Karpas-422 (cell line): ENCODE measurements at regions not wholly inside any gene's neighbourhood (a gene's known extent, or its start where the extent isn't known, plus 50 kb on each side); places are given as distances from the start of the nearest gene placed in this dataset.

Experiments used
- DNase-seq: peaks from one replicate; pipeline ENCODE4 v3.0.0-alpha.2; 2015
- H2AFZ ChIP-seq: fragments of 200-600 bp; sonication (generic); 2 replicates; pipeline ENCODE4 v1.6.1; 2014; ENCODE audit warnings: antibody characterized with exemption, low read length, mixed read lengths
- H3K27ac ChIP-seq: fragments of 200-600 bp; sonication (generic); 2 replicates; pipeline ENCODE4 v1.5.1; 2014; ENCODE audit warnings: mild to moderate bottlenecking, low read length, moderate library complexity
- H3K27me3 ChIP-seq: fragments of 200-600 bp; sonication (generic); 2 replicates; pipeline ENCODE4 v1.6.1; 2014; ENCODE audit warnings: low read length, mixed read lengths
- H3K36me3 ChIP-seq: fragments of 200-600 bp; sonication (generic); 2 replicates; pipeline ENCODE4 v1.6.1; 2014; ENCODE audit warnings: low read length, mixed read lengths; ENCODE audit not compliant: insufficient read depth
- H3K4me1 ChIP-seq: fragments of 200-600 bp; sonication (generic); 2 replicates; pipeline ENCODE4 v1.6.1; 2014; ENCODE audit warnings: mild to moderate bottlenecking, low read length, mixed read lengths
- H3K4me2 ChIP-seq: fragments of 200-600 bp; sonication (generic); 2 replicates; pipeline ENCODE4 v1.6.1; 2014; ENCODE audit warnings: low read length, low read depth, mild to moderate bottlenecking; ENCODE audit not compliant: poor library complexity, severe bottlenecking
- H3K4me3 ChIP-seq: fragments of 200-600 bp; sonication (generic); 2 replicates; pipeline ENCODE4 v1.5.1; 2014; ENCODE audit warnings: mild to moderate bottlenecking, antibody characterized with exemption, low read length, mixed read lengths
- H3K79me2 ChIP-seq: fragments of 200-600 bp; sonication (generic); 2 replicates; pipeline ENCODE4 v1.6.1; 2014; ENCODE audit warnings: mild to moderate bottlenecking, low read length, mixed read lengths
- H3K9ac ChIP-seq: fragments of 200-600 bp; sonication (generic); 2 replicates; pipeline ENCODE4 v1.6.0; 2014; ENCODE audit warnings: low read length
- H3K9me2 ChIP-seq: fragments of 200-600 bp; sonication (generic), shearing (Covaris generic); replicated peaks from 2 replicates; pipeline ENCODE4 v1.6.0; 2014; ENCODE audit warnings: mild to moderate bottlenecking, low read length, moderate library complexity; ENCODE audit not compliant: insufficient read depth
- H3K9me3 ChIP-seq: fragments of 300-700, 200-600 bp; sonication (generic); 2 replicates; pipeline ENCODE4 v1.6.1; 2014; ENCODE audit warnings: low read length, mixed read lengths
- H4K20me1 ChIP-seq: fragments of 200-600 bp; sonication (generic); 2 replicates; pipeline ENCODE4 v1.6.1; 2014; ENCODE audit warnings: mild to moderate bottlenecking, antibody characterized with exemption, low read length, low read depth; ENCODE audit not compliant: insufficient read depth

DNA sequence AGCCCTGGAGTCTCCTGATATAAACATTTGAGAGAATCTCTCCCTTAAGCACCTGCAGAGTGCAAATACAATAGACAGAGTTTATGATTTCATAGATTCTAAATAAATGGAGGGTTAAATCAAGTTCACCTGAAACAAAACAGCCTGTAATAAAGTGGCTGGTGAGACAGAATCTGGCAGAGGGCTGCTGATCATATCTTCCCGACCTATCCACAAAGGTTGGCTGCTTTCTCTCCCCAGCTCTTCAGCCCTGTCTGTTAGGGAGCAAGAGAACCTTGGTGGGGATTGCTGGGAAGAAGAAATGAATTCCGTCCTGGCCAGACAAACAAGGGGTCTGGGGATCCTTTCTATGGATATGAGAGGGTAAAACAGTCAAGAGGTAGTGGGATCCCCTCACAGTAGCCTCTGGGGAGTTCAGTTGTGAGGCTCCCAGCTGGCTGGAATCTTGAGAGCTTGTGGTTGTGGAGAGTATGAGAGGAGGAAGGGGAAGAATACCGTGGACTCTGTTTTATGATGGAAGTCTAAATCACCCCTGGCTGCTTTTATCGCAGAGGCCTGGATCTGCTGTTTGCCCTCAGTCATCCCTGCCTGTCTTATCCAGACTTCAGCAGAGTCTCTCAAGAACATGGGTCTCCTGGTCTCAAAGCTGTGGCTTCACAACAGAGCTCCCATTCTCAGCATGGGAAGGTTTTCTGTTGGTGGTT is 451.3 kb downstream of the NTRK3 start:
- no peaks in the 10 kb centered on the region for H3K79me2 ChIP-seq
- H4K20me1 ChIP-seq: no peaks in the 10 kb centered on the region
- H3K4me1 ChIP-seq: no peaks in the 10 kb centered on the region
- H3K4me3 ChIP-seq: no peak overlapping the region
- H3K9me3 ChIP-seq: peaks cover 16% of the 10 kb centered on the region
- no peak overlapping the region for H3K4me2 ChIP-seq
- no peak overlapping the region for H2AFZ ChIP-seq
- H3K27me3 ChIP-seq: 0 out of 2 replicates have a peak, but pooled peaks cover 2% of the 10 kb centered on the region
- DNase-seq: no peak
- H3K36me3 ChIP-seq: no peaks in the 10 kb centered on the region
- no peak overlapping the region for H3K27ac ChIP-seq
- no peaks in the 10 kb centered on the region for H3K9me2 ChIP-seq
- no peak overlapping the region for H3K9ac ChIP-seq

DNA sequence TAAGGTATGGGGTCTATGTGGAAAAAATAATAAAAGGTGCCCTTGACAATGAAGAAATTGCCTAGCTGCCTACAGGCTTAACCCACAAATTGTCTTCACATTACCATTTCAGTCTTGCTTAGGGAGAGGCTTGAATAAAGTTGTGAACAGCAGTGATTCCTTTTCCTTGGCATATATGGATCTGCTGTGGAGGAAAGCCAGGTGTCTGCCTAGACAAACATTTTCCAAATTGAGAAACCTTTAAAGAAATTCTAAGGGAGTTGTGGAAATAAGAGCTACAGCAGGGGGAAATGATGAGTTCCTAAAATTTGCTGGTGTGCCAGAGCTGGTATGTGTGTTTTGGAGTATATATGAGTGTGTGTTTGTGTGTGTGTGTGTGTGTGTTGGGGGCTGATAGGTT is 452.1 kb downstream of the NTRK3 start:
- no peaks in the 10 kb centered on the region for H3K79me2 ChIP-seq
- peaks cover 13% of the 10 kb centered on the region for H3K9me3 ChIP-seq
- no peaks in the 10 kb centered on the region for H4K20me1 ChIP-seq
- no peak overlapping the region for H3K4me2 ChIP-seq
- no peaks in the 10 kb centered on the region for H3K9me2 ChIP-seq
- DNase-seq: no peak
- no peaks in the 10 kb centered on the region for H3K4me1 ChIP-seq
- H2AFZ ChIP-seq: no peak overlapping the region
- H3K36me3 ChIP-seq: no peaks in the 10 kb centered on the region
- no peak overlapping the region for H3K4me3 ChIP-seq
- H3K27me3 ChIP-seq: 0 out of 2 replicates have a peak, but pooled peaks cover 2% of the 10 kb centered on the region
- no peak overlapping the region for H3K9ac ChIP-seq
- no peak overlapping the region for H3K27ac ChIP-seq

DNA sequence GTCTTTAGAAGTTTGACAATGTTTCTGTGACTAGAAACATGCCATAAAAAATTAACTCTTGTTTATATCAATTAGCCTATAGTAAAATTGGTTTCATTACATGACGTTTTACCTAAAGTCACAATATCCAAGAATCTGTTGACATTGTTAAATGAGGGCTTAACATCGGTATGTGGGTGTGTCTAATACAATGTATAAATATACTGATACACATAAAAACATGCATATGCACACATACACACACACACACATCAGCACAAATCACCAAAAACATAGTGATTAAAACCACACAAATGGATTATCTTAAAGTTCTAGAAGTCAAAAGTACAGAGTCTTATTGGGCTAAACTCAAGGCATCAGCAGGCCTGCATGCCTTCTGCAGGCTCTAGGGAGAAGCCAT is 456.7 kb downstream of the NTRK3 start:
- no peak overlapping the region for H2AFZ ChIP-seq
- H3K36me3 ChIP-seq: no peaks in the 10 kb centered on the region
- H3K27me3 ChIP-seq: no peaks in the 10 kb centered on the region
- no peak overlapping the region for H3K27ac ChIP-seq
- H3K9me3 ChIP-seq: peaks cover 10% of the 10 kb centered on the region
- H3K4me1 ChIP-seq: no peaks in the 10 kb centered on the region
- no peaks in the 10 kb centered on the region for H3K9me2 ChIP-seq
- no peaks in the 10 kb centered on the region for H4K20me1 ChIP-seq
- no peak overlapping the region for H3K4me3 ChIP-seq
- DNase-seq: no peak
- no peaks in the 10 kb centered on the region for H3K79me2 ChIP-seq
- no peak overlapping the region for H3K4me2 ChIP-seq
- H3K9ac ChIP-seq: no peak overlapping the region

DNA sequence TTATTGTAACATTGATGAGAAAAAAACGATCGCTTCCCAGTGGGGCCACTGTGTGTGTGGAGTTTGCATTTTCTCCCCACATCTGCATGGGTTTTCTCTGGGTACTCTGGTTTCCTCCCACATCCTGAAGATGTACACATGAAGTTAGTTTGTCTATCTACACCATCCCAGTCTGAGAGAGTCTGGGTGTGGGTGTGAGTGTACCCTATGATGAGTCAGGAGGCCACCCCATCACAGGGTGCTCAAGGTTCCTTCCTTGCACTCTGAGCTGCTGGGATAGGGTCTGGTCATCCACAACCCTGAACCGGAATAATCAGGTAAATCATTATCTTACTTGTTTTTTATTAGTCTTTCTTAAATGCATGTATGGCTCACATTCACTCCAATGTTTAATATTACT is 457.1 kb downstream of the NTRK3 start:
- Histone ChIP-seq H3K27me3 (no peaks in the 10 kb centered on the region), H3K4me3 (no peak overlapping the region), H3K9ac (no peak overlapping the region), H3K27ac (no peak overlapping the region), H3K36me3 (no peaks in the 10 kb centered on the region), H3K4me1 (no peaks in the 10 kb centered on the region), H3K79me2 (no peaks in the 10 kb centered on the region), H3K9me2 (no peaks in the 10 kb centered on the region), H2AFZ (no peak overlapping the region), H3K4me2 (no peak overlapping the region), H4K20me1 (no peaks in the 10 kb centered on the region), H3K9me3 (peaks cover 10% of the 10 kb centered on the region)
- DNase-seq: no peak

GRCh38 chr15:87793725-87794124 is 462.8 kb downstream of the NTRK3 start:
- no peak for DNase-seq
- Histone ChIP-seq H2AFZ (no peak overlapping the region), H3K36me3 (no peaks in the 10 kb centered on the region), H3K79me2 (no peaks in the 10 kb centered on the region), H3K27ac (no peak overlapping the region), H4K20me1 (no peaks in the 10 kb centered on the region), H3K4me2 (no peak overlapping the region), H3K27me3 (no peaks in the 10 kb centered on the region), H3K4me1 (no peaks in the 10 kb centered on the region), H3K9me2 (no peaks in the 10 kb centered on the region), H3K9ac (no peak overlapping the region), H3K9me3 (peaks cover 4% of the 10 kb centered on the region; the same call in 1 of the 2 replicates), H3K4me3 (no peak overlapping the region)

GRCh38 chr15:87792250-87793040 is 464.1 kb downstream of the NTRK3 start:
- DNase-seq: no peak
- H3K9ac ChIP-seq: no peak overlapping the region
- H4K20me1 ChIP-seq: no peaks in the 10 kb centered on the region

GRCh38 chr15:87781959-87782625 is 474.4 kb downstream of the NTRK3 start:
- Histone ChIP-seq H3K4me2 (no peak overlapping the region), H3K79me2 (no peaks in the 10 kb centered on the region), H3K4me3 (no peak overlapping the region), H2AFZ (no peak overlapping the region), H3K9me3 (no peaks in the 10 kb centered on the region), H4K20me1 (no peaks in the 10 kb centered on the region), H3K27ac (no peak overlapping the region), H3K4me1 (no peaks in the 10 kb centered on the region), H3K9ac (no peak overlapping the region), H3K9me2 (no peaks in the 10 kb centered on the region; the same call in 1 of the 2 replicates), H3K27me3 (0 out of 2 replicates have a peak, but pooled peaks cover 2% of the 10 kb centered on the region), H3K36me3 (no peaks in the 10 kb centered on the region)
- no peak for DNase-seq

More at GRCh38 chr15:87792250-87793040, 464.1 kb downstream of the NTRK3 start:
- Histone ChIP-seq H3K36me3 (no peaks in the 10 kb centered on the region), H3K4me1 (no peaks in the 10 kb centered on the region), H2AFZ (no peak overlapping the region), H3K79me2 (no peaks in the 10 kb centered on the region), H3K27ac (no peak overlapping the region), H3K4me3 (no peak overlapping the region), H3K9me2 (no peaks in the 10 kb centered on the region), H3K27me3 (no peaks in the 10 kb centered on the region), H3K9me3 (peaks cover 4% of the 10 kb centered on the region; the same call in 1 of the 2 replicates), H3K4me2 (no peak overlapping the region)

- H3K79me2 ChIP-seq: no peaks in the 10 kb centered on the region
- no peak overlapping the region for H2AFZ ChIP-seq
- no peak overlapping the region for H3K4me3 ChIP-seq
- H3K27me3 ChIP-seq: no peaks in the 10 kb centered on the region
- H3K36me3 ChIP-seq: no peaks in the 10 kb centered on the region
- no peak overlapping the region for H3K27ac ChIP-seq
- no peaks in the 10 kb centered on the region; the same call in 1 of the 2 replicates for H3K9me3 ChIP-seq
- no peak overlapping the region for H3K9ac ChIP-seq
- H3K4me1 ChIP-seq: no peaks in the 10 kb centered on the region
- no peak overlapping the region for H3K4me2 ChIP-seq
- no peaks in the 10 kb centered on the region for H4K20me1 ChIP-seq
- DNase-seq: no peak
- H3K9me2 ChIP-seq: no peaks in the 10 kb centered on the region
Observed at GRCh38 chr15:87779746-87780145, 476.8 kb downstream of the NTRK3 start.
